ENCODE measurements at regions not wholly inside any gene's neighbourhood (a gene's known extent, or its start where the extent isn't known, plus 50 kb on each side); places are given as distances from the start of the nearest gene placed in this dataset.

DNA sequence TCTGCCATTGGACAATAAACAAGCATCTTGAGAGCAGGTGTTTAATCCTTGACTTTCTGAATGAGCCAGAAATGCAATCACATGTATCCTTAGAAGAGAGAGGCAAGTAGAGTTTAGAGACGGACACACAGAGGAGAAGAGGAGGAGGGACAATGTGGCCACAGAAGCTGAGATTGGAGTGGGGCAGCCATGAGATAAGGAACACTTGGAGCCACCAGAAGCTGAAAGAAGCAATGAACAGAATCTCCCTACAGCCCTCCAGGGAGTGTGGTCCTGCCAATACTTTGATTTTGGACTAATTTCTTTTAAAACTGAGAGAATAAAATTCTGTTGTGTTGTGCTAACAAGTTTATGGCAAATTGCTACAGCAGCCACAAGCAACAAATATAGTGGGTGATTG is 141.0 kb downstream of the ATP6V1G3 start:
- Histone ChIP-seq H3K9ac (replicated peaks; ENCODE audit: extremely low read depth, insufficient read depth, low read length) (no peak overlapping the region), H3K27me3 (ENCODE audit: control insufficient read depth in 2 of 2, insufficient read depth in 2 of 2, low read length in 2 of 2) (no peaks in the 10 kb centered on the region), H3K36me3 (ENCODE audit: control insufficient read depth in 2 of 2, extremely low read depth in 1 of 2, insufficient read depth in 2 of 2, low read length in 2 of 2) (no peaks in the 10 kb centered on the region), H3K4me1 (ENCODE audit: control insufficient read depth, extremely low read depth, insufficient read depth, low read length) (no peaks in the 10 kb centered on the region), H3K79me2 (ENCODE audit: control insufficient read depth, insufficient read depth, low read length) (no peaks in the 10 kb centered on the region), H2AFZ (ENCODE audit: low read depth, low read length) (no peak overlapping the region), H3K9me3 (replicated peaks; ENCODE audit: control insufficient read depth, insufficient read depth, low read length) (no peaks in the 10 kb centered on the region), H3K4me2 (ENCODE audit: insufficient read depth, low read length) (no peak overlapping the region), H4K20me1 (replicated peaks; ENCODE audit: control insufficient read depth, extremely low read depth, insufficient read depth, low read length) (no peaks in the 10 kb centered on the region), H3K9me1 (replicated peaks; ENCODE audit: control insufficient read depth, extremely low read depth, insufficient read depth, low read length) (no peaks in the 10 kb centered on the region), H3K4me3 (replicated peaks in 1 of 3; ENCODE audit: insufficient read depth in 1 of 3, low read depth in 1 of 3, low read length in 3 of 3) (no peak overlapping the region), H3K27ac (ENCODE audit: insufficient read depth, low read depth, low read length) (no peak overlapping the region)
- ChIA-PET CTCF (interaction anchor here (1.3 to 1.5 kb wide), 2 partner anchors 9 to 287 kb away, joined by 3 read pairs; no protein-coding TSS in a partner anchor), POLR2A (no interaction called here)
- dilution Hi-C loops (cut with MboI; ENCODE audit: extremely low pct_ligation_motif_present, low sequenced_read_pairs) = no loop called here
- no TSS peak for BruUV-seq (replicated peaks)
- TF ChIP-seq, protein P1, sequence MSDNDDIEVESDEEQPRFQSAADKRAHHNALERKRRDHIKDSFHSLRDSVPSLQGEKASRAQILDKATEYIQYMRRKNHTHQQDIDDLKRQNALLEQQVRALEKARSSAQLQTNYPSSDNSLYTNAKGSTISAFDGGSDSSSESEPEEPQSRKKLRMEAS (IDR thresholded peaks at IDR 0.05; ENCODE audit: insufficient read depth, insufficient read length) = no peak
- no peak for TF ChIP-seq EZH2 (IDR thresholded peaks at IDR 0.05; ENCODE audit: borderline replicate concordance, low read depth, low read length, severe bottlenecking)
- no peak for TF ChIP-seq MYC (IDR thresholded peaks at IDR 0.05; ENCODE audit: low read depth, low read length)
- TF ChIP-seq GATA2 (IDR thresholded peaks at IDR 0.05; ENCODE audit: insufficient read depth, insufficient read length, low read depth, low read length) = no peak
- no peak for TF ChIP-seq POLR2AphosphoS5 (IDR thresholded peaks at IDR 0.05; ENCODE audit: insufficient read depth, low read depth, low read length)
- TF ChIP-seq POLR2A (IDR thresholded peaks at IDR 0.05; ENCODE audit: low read depth, low read length) = no peak
- TF ChIP-seq JUN (IDR thresholded peaks at IDR 0.05; ENCODE audit: borderline replicate concordance, insufficient read depth, insufficient read length, low read depth) = no peak
- TF ChIP-seq FOS (IDR thresholded peaks at IDR 0.05; ENCODE audit: borderline replicate concordance, insufficient read depth, low read length) = no peak
- TF ChIP-seq, protein P2, sequence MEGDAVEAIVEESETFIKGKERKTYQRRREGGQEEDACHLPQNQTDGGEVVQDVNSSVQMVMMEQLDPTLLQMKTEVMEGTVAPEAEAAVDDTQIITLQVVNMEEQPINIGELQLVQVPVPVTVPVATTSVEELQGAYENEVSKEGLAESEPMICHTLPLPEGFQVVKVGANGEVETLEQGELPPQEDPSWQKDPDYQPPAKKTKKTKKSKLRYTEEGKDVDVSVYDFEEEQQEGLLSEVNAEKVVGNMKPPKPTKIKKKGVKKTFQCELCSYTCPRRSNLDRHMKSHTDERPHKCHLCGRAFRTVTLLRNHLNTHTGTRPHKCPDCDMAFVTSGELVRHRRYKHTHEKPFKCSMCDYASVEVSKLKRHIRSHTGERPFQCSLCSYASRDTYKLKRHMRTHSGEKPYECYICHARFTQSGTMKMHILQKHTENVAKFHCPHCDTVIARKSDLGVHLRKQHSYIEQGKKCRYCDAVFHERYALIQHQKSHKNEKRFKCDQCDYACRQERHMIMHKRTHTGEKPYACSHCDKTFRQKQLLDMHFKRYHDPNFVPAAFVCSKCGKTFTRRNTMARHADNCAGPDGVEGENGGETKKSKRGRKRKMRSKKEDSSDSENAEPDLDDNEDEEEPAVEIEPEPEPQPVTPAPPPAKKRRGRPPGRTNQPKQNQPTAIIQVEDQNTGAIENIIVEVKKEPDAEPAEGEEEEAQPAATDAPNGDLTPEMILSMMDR (IDR thresholded peaks at IDR 0.05; ENCODE audit: extremely low read depth in 1 of 2, insufficient read depth in 1 of 2, low read depth in 1 of 2, low read length in 2 of 2) = no peak
- FAIRE-seq = no peak
- DNase-seq (ENCODE audit: low read depth, low spot score) = no peak
- intact Hi-C loops (cut with micrococcal nuclease) = no loop called here
